ENCODE measurements at regions not wholly inside any gene's neighbourhood (a gene's known extent, or its start where the extent isn't known, plus 50 kb on each side); places are given as distances from the start of the nearest gene placed in this dataset.

GRCh38 chr18:52046842-52047241, 293.2 kb upstream of the DCC start:
- H3K27ac ChIP-seq (ENCODE audit: low read depth, low read length): no peak overlapping the region
- H3K27me3 Mint-ChIP-seq: no peaks in the 10 kb centered on the region
- no peak overlapping the region for H3K27ac Mint-ChIP-seq
- DNase-seq: no peak
- CTCF ChIA-PET: no interaction called here
- no peaks in the 10 kb centered on the region for H3K36me3 Mint-ChIP-seq
- H3K4me3 ChIP-seq (ENCODE audit: low read length): no peak overlapping the region
- peaks cover 0 to 8% (median 3%) of the 10 kb centered on the region in 5 donors for H3K9me3 Mint-ChIP-seq
- POLR2A ChIA-PET: no interaction called here
- H3K27me3 ChIP-seq (ENCODE audit: insufficient read depth, low read length, poor library complexity, severe bottlenecking): no peaks in the 10 kb centered on the region
- no peaks in the 10 kb centered on the region for H3K4me1 ChIP-seq (ENCODE audit: insufficient read depth, low read length)
- H3K9me3 ChIP-seq (ENCODE audit: low read length): no peaks in the 10 kb centered on the region
- no peaks in the 10 kb centered on the region for H3K36me3 ChIP-seq (ENCODE audit: insufficient read depth, low read length)
- H3K4me1 Mint-ChIP-seq: no peaks in the 10 kb centered on the region
- H3K4me3 Mint-ChIP-seq: no peak overlapping the region

- no peaks in the 10 kb centered on the region for H3K4me1 Mint-ChIP-seq
- H3K9me3 Mint-ChIP-seq: peaks cover 0 to 43% (median 0%) of the 10 kb centered on the region in 5 donors
- H3K27me3 Mint-ChIP-seq: no peaks in the 10 kb centered on the region
- H3K4me3 ChIP-seq (ENCODE audit: low read length): no peak overlapping the region
- no peaks in the 10 kb centered on the region for H3K36me3 Mint-ChIP-seq
- no peak overlapping the region for H3K27ac ChIP-seq (ENCODE audit: low read depth, low read length)
- no peak overlapping the region for H3K27ac Mint-ChIP-seq
- no peaks in the 10 kb centered on the region for H3K9me3 ChIP-seq (ENCODE audit: low read length)
- POLR2A ChIA-PET: no interaction called here
- CTCF ChIA-PET: no interaction called here
- no peaks in the 10 kb centered on the region for H3K36me3 ChIP-seq (ENCODE audit: insufficient read depth, low read length)
- DNase-seq: no peak
- H3K4me1 ChIP-seq (ENCODE audit: insufficient read depth, low read length): no peaks in the 10 kb centered on the region
- no peak overlapping the region for H3K4me3 Mint-ChIP-seq
- no peaks in the 10 kb centered on the region for H3K27me3 ChIP-seq (ENCODE audit: insufficient read depth, low read length, poor library complexity, severe bottlenecking)
Measured at GRCh38 chr18:52054324-52054723, 285.7 kb upstream of the DCC start.

- Histone ChIP-seq H3K27ac (ENCODE audit: low read depth, low read length) (no peak overlapping the region), H3K9me3 (ENCODE audit: low read length) (no peaks in the 10 kb centered on the region), H3K4me1 (ENCODE audit: insufficient read depth, low read length) (no peaks in the 10 kb centered on the region), H3K27me3 (ENCODE audit: insufficient read depth, low read length, poor library complexity, severe bottlenecking) (no peaks in the 10 kb centered on the region), H3K4me3 (ENCODE audit: low read length) (no peak overlapping the region), H3K36me3 (ENCODE audit: insufficient read depth, low read length) (no peaks in the 10 kb centered on the region)
- no peak for DNase-seq
- no peaks in the 10 kb centered on the region for H3K36me3 Mint-ChIP-seq
- H3K4me1 Mint-ChIP-seq: no peaks in the 10 kb centered on the region
- H3K27me3 Mint-ChIP-seq: no peaks in the 10 kb centered on the region
- H3K4me3 Mint-ChIP-seq: no peak overlapping the region
- H3K27ac Mint-ChIP-seq: no peak overlapping the region
- POLR2A ChIA-PET: no interaction called here
- CTCF ChIA-PET: no interaction called here
- H3K9me3 Mint-ChIP-seq: peaks cover 3 to 28% (median 5%) of the 10 kb centered on the region in 5 donors
Measured at GRCh38 chr18:52060607-52061304, 279.2 kb upstream of the DCC start.

GRCh38 chr18:52063923-52064322, 276.1 kb upstream of the DCC start:
- no peaks in the 10 kb centered on the region for H3K36me3 Mint-ChIP-seq
- no peaks in the 10 kb centered on the region for H3K27me3 Mint-ChIP-seq
- peaks cover 3 to 30% (median 15%) of the 10 kb centered on the region in 5 donors for H3K9me3 Mint-ChIP-seq
- Histone ChIP-seq H3K27me3 (ENCODE audit: insufficient read depth, low read length, poor library complexity, severe bottlenecking) (no peaks in the 10 kb centered on the region), H3K27ac (ENCODE audit: low read depth, low read length) (no peak overlapping the region), H3K4me3 (ENCODE audit: low read length) (no peak overlapping the region), H3K9me3 (ENCODE audit: low read length) (no peaks in the 10 kb centered on the region), H3K4me1 (ENCODE audit: insufficient read depth, low read length) (no peaks in the 10 kb centered on the region), H3K36me3 (ENCODE audit: insufficient read depth, low read length) (no peaks in the 10 kb centered on the region)
- no peak for DNase-seq
- CTCF ChIA-PET: no interaction called here
- no peaks in the 10 kb centered on the region for H3K4me1 Mint-ChIP-seq
- POLR2A ChIA-PET: no interaction called here
- H3K27ac Mint-ChIP-seq: no peak overlapping the region
- no peak overlapping the region for H3K4me3 Mint-ChIP-seq

GRCh38 chr18:52069201-52069600, 270.8 kb upstream of the DCC start:
- no peaks in the 10 kb centered on the region for H3K36me3 Mint-ChIP-seq
- Histone ChIP-seq H3K4me3 (ENCODE audit: low read length) (no peak overlapping the region), H3K27me3 (ENCODE audit: insufficient read depth, low read length, poor library complexity, severe bottlenecking) (no peaks in the 10 kb centered on the region), H3K36me3 (ENCODE audit: insufficient read depth, low read length) (no peaks in the 10 kb centered on the region), H3K9me3 (ENCODE audit: low read length) (no peaks in the 10 kb centered on the region), H3K4me1 (ENCODE audit: insufficient read depth, low read length) (no peaks in the 10 kb centered on the region), H3K27ac (ENCODE audit: low read depth, low read length) (no peak overlapping the region)
- peaks cover 6 to 43% (median 14%) of the 10 kb centered on the region in 5 donors for H3K9me3 Mint-ChIP-seq
- H3K4me1 Mint-ChIP-seq: no peaks in the 10 kb centered on the region
- ChIA-PET POLR2A (no interaction called here), CTCF (no interaction called here)
- no peak overlapping the region for H3K27ac Mint-ChIP-seq
- H3K4me3 Mint-ChIP-seq: no peak overlapping the region
- no peaks in the 10 kb centered on the region for H3K27me3 Mint-ChIP-seq
- DNase-seq: no peak

- peaks cover 6 to 43% (median 14%) of the 10 kb centered on the region in 5 donors for H3K9me3 Mint-ChIP-seq
- H3K36me3 Mint-ChIP-seq: no peaks in the 10 kb centered on the region
- no peak overlapping the region for H3K27ac ChIP-seq (ENCODE audit: low read depth, low read length)
Measured at GRCh38 chr18:52070291-52070756, 269.7 kb upstream of the DCC start.

GRCh38 chr18:52077251-52077983, 262.6 kb upstream of the DCC start:
- Mint-ChIP-seq H3K4me3 (no peak overlapping the region), H3K36me3 (no peaks in the 10 kb centered on the region), H3K27me3 (no peaks in the 10 kb centered on the region), H3K27ac (no peak overlapping the region), H3K9me3 (peaks cover 0 to 13% (median 3%) of the 10 kb centered on the region in 5 donors), H3K4me1 (no peaks in the 10 kb centered on the region)
- Histone ChIP-seq H3K36me3 (ENCODE audit: insufficient read depth, low read length) (no peaks in the 10 kb centered on the region), H3K9me3 (ENCODE audit: low read length) (no peaks in the 10 kb centered on the region), H3K27ac (ENCODE audit: low read depth, low read length) (no peak overlapping the region), H3K4me3 (ENCODE audit: low read length) (no peak overlapping the region), H3K4me1 (ENCODE audit: insufficient read depth, low read length) (no peaks in the 10 kb centered on the region), H3K27me3 (ENCODE audit: insufficient read depth, low read length, poor library complexity, severe bottlenecking) (no peaks in the 10 kb centered on the region)
- no peak for DNase-seq
- POLR2A ChIA-PET: no interaction called here
- CTCF ChIA-PET: no interaction called here

More at GRCh38 chr18:52070291-52070756, 269.7 kb upstream of the DCC start:
- Mint-ChIP-seq H3K4me1 (no peaks in the 10 kb centered on the region), H3K27ac (no peak overlapping the region), H3K27me3 (no peaks in the 10 kb centered on the region), H3K4me3 (no peak overlapping the region)
- no peak for DNase-seq
- no peak overlapping the region for H3K4me3 ChIP-seq (ENCODE audit: low read length)
- POLR2A ChIA-PET: no interaction called here
- no peaks in the 10 kb centered on the region for H3K36me3 ChIP-seq (ENCODE audit: insufficient read depth, low read length)
- CTCF ChIA-PET: no interaction called here
- H3K27me3 ChIP-seq (ENCODE audit: insufficient read depth, low read length, poor library complexity, severe bottlenecking): no peaks in the 10 kb centered on the region
- no peaks in the 10 kb centered on the region for H3K4me1 ChIP-seq (ENCODE audit: insufficient read depth, low read length)
- no peaks in the 10 kb centered on the region for H3K9me3 ChIP-seq (ENCODE audit: low read length)

- Mint-ChIP-seq H3K4me1 (no peaks in the 10 kb centered on the region), H3K36me3 (no peaks in the 10 kb centered on the region)
Measured at GRCh38 chr18:52082246-52082645, 257.8 kb upstream of the DCC start.

More at GRCh38 chr18:52082246-52082645, 257.8 kb upstream of the DCC start:
- DNase-seq: no peak
- ChIA-PET CTCF (no interaction called here), POLR2A (no interaction called here)
- Histone ChIP-seq H3K9me3 (ENCODE audit: low read length) (no peaks in the 10 kb centered on the region), H3K4me3 (ENCODE audit: low read length) (no peak overlapping the region), H3K36me3 (ENCODE audit: insufficient read depth, low read length) (no peaks in the 10 kb centered on the region), H3K27me3 (ENCODE audit: insufficient read depth, low read length, poor library complexity, severe bottlenecking) (no peaks in the 10 kb centered on the region), H3K4me1 (ENCODE audit: insufficient read depth, low read length) (no peaks in the 10 kb centered on the region), H3K27ac (ENCODE audit: low read depth, low read length) (no peak overlapping the region)
- Mint-ChIP-seq H3K9me3 (peaks cover 0 to 3% (median 0%) of the 10 kb centered on the region in 5 donors), H3K4me3 (no peak overlapping the region), H3K27ac (no peak overlapping the region), H3K27me3 (no peaks in the 10 kb centered on the region)
